ENCODE measurements at regions not wholly inside any gene's neighbourhood (a gene's known extent, or its start where the extent isn't known, plus 50 kb on each side); places are given as distances from the start of the nearest gene placed in this dataset.

DNA sequence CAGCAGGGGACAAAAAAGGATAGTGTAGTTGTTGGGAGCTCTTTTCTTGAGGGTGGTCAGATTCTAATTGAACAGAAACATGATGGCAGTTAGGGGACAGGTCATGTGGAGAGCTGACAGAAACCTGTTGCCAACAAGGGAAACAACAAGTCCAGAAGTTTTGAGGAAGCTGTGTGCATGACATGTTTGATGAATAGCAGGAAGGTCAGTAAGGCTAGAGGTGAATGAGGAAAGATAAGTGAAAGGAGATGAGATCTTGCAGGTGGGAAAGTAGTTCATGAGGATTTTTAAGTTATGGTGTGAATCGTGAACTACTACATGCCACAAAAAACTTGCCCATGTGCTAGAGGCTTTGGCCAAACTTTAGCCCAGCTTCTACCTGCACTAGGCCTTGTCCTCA lies 1817.4 kb downstream of the MRPL39 start:
- 88 to 90% methylated on average over 1 of the region's 1 CpG for WGBS, 2 donors
- no peaks in the 10 kb centered on the region for H3K4me1 ChIP-seq
- TF ChIP-seq EP300 (IDR thresholded peaks at IDR 0.05) (no peak), POLR2AphosphoS5 (IDR thresholded peaks at IDR 0.05) (no peak), POLR2A (IDR thresholded peaks at IDR 0.05) (no peak)
- TF ChIP-seq, protein P1, sequence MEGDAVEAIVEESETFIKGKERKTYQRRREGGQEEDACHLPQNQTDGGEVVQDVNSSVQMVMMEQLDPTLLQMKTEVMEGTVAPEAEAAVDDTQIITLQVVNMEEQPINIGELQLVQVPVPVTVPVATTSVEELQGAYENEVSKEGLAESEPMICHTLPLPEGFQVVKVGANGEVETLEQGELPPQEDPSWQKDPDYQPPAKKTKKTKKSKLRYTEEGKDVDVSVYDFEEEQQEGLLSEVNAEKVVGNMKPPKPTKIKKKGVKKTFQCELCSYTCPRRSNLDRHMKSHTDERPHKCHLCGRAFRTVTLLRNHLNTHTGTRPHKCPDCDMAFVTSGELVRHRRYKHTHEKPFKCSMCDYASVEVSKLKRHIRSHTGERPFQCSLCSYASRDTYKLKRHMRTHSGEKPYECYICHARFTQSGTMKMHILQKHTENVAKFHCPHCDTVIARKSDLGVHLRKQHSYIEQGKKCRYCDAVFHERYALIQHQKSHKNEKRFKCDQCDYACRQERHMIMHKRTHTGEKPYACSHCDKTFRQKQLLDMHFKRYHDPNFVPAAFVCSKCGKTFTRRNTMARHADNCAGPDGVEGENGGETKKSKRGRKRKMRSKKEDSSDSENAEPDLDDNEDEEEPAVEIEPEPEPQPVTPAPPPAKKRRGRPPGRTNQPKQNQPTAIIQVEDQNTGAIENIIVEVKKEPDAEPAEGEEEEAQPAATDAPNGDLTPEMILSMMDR (IDR thresholded peaks at IDR 0.05) = no peak
- H3K27ac ChIP-seq = no peak overlapping the region
- no peaks in the 10 kb centered on the region for H3K9me3 ChIP-seq
- H3K36me3 ChIP-seq = no peaks in the 10 kb centered on the region
- no peak for DNase-seq
- H3K4me3 ChIP-seq = no peak overlapping the region
- no peaks in the 10 kb centered on the region for H3K27me3 ChIP-seq
- intact Hi-C loops (cut with DNase I) = no loop called here

DNA sequence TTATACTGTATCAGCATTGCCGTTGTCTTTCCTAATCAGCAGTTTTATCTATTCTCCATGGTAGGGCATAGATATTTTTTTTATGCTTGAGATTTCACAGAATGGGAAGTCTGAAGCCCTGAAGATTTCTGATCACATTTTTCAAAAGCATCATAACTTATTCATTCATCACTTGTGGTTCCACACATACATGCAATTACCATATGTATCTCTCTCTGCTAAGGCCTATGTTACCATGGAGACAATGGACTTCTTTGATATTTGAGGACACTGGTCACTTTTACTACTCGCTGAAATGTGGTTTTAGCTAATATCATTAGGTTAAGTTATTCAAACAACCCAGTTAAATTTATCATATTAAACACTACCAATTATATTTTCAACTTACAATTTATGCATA lies 1827.0 kb downstream of the MRPL39 start:
- H3K4me1 ChIP-seq = no peaks in the 10 kb centered on the region
- no peaks in the 10 kb centered on the region for H3K36me3 ChIP-seq
- no peak overlapping the region for H3K4me3 ChIP-seq
- H3K27me3 ChIP-seq = no peaks in the 10 kb centered on the region
- intact Hi-C loops (cut with DNase I) = no loop called here
- H3K27ac ChIP-seq = no peak overlapping the region
- no peaks in the 10 kb centered on the region for H3K9me3 ChIP-seq
- 84 to 88% methylated on average over 2 of the region's 2 CpGs for WGBS, 2 donors
- DNase-seq = no peak
- TF ChIP-seq, protein P1 (IDR thresholded peaks at IDR 0.05) = no peak
- no peak for TF ChIP-seq POLR2A (IDR thresholded peaks at IDR 0.05)
- TF ChIP-seq POLR2AphosphoS5 (IDR thresholded peaks at IDR 0.05) = no peak
- TF ChIP-seq EP300 (IDR thresholded peaks at IDR 0.05) = no peak

DNA sequence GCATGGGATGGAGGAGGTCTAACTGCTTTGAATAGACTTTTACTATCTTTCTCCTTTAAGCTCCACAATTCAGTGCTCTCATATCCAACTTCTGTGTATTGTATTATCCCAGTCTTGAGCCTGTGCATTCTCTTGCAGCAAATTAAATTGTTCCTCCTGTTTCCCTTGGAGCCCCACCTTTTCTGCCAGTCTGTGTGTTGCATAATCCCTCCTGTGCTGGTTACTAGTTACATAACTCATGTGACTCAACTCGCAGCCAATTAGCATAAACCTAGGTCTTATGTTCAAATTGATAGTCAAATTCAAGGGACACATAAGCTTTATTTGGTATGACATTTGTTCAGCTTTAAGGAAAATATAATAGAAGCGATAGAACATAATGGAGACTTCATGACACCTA lies 1863.5 kb downstream of the MRPL39 start:
- no peak for DNase-seq
- no peaks in the 10 kb centered on the region for H3K36me3 ChIP-seq
- no peaks in the 10 kb centered on the region for H3K27me3 ChIP-seq
- H3K9me3 ChIP-seq = peaks cover 0 to 7% (median 0%) of the 10 kb centered on the region in 4 donors
- H3K27ac ChIP-seq = no peak overlapping the region
- H3K4me1 ChIP-seq = no peaks in the 10 kb centered on the region
- intact Hi-C loops (cut with DNase I) = no loop called here
- TF ChIP-seq POLR2A (IDR thresholded peaks at IDR 0.05) = no peak
- TF ChIP-seq, protein P1 (IDR thresholded peaks at IDR 0.05) = no peak
- no peak for TF ChIP-seq POLR2AphosphoS5 (IDR thresholded peaks at IDR 0.05)
- TF ChIP-seq EP300 (IDR thresholded peaks at IDR 0.05) = no peak
- 85 to 92% methylated on average over 2 of the region's 2 CpGs for WGBS, 2 donors
- no peak overlapping the region for H3K4me3 ChIP-seq

DNA sequence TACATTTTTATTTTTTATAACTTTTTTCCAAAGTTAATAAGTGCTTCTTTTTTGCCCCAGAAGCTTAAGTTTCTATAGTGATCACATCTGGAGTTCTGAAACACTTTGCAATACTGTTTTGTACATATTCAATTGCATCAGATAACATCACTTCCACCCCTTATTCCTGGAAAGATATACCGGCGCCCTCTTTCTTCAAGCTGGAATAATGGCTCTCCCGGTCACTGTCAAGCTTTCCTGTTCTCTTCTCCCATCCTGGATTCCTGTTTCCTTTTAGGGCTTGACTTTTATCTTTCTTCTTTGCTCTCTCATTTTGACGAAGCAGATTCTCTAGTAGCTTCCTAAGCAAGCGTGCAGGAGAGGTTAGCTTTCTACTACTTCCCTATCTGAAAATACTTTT lies 1866.8 kb downstream of the MRPL39 start:
- Histone ChIP-seq H3K27me3 (no peaks in the 10 kb centered on the region), H3K4me3 (no peak overlapping the region), H3K36me3 (no peaks in the 10 kb centered on the region), H3K27ac (no peak overlapping the region), H3K9me3 (no peaks in the 10 kb centered on the region), H3K4me1 (no peaks in the 10 kb centered on the region)
- intact Hi-C loops (cut with DNase I) = no loop called here
- DNase-seq = no peak
- 76 to 84% methylated on average over 5 of the region's 5 CpGs for WGBS, 2 donors
- TF ChIP-seq, protein P1 (IDR thresholded peaks at IDR 0.05) = no peak
- TF ChIP-seq POLR2A (IDR thresholded peaks at IDR 0.05) (no peak), EP300 (IDR thresholded peaks at IDR 0.05) (no peak), POLR2AphosphoS5 (IDR thresholded peaks at IDR 0.05) (no peak)

DNA sequence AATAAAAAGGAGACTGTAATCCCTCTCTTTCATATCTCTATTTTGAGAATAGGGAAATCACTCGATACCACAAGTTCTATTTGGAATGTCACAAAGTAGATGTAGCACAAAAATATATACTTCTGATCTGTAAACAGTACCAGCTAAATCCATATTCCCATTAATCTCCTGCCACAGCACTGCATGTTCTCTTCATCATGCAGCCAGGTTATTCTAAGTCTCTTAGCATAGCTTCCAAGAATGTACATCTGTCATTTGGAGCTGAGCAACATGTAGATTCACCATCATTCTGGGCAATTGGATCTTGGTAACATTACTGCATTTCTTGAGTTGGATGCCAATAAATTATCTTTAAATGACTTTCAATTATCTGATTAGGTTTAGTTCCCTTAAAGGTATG lies 1874.5 kb downstream of the MRPL39 start:
- Histone ChIP-seq H3K36me3 (no peaks in the 10 kb centered on the region), H3K4me3 (no peak overlapping the region), H3K4me1 (no peaks in the 10 kb centered on the region), H3K27ac (no peak overlapping the region), H3K27me3 (no peaks in the 10 kb centered on the region), H3K9me3 (no peaks in the 10 kb centered on the region)
- TF ChIP-seq POLR2AphosphoS5 (IDR thresholded peaks at IDR 0.05) (no peak), POLR2A (IDR thresholded peaks at IDR 0.05) (no peak), EP300 (IDR thresholded peaks at IDR 0.05) (no peak)
- TF ChIP-seq, protein P1 (IDR thresholded peaks at IDR 0.05) = no peak
- no peak for DNase-seq
- intact Hi-C loops (cut with DNase I) = no loop called here
- 85 to 95% methylated on average over 1 of the region's 1 CpG for WGBS, 2 donors
